ENCODE measurements at regions not wholly inside any gene's neighbourhood (a gene's known extent, or its start where the extent isn't known, plus 50 kb on each side); places are given as distances from the start of the nearest gene placed in this dataset.
"Not testable (repeated sequence)": the region's sequence is repeated elsewhere in the genome, so short reads cannot be mapped to it uniquely, and the experiment has no call there.

GRCh38 chr11:64428693-64429092 is 69.7 kb downstream of the RPS6KA4 start:
- intact Hi-C loops (cut with micrococcal nuclease), result no loop called here
- Mint-ChIP-seq H3K27ac (no peak overlapping the region), H3K36me3 (ENCODE audit: low read depth) (no peaks in the 10 kb centered on the region), H3K4me1 (ENCODE audit: low read depth) (no peaks in the 10 kb centered on the region), H3K9me3 (peaks cover 9% of the 10 kb centered on the region), H3K27me3 (peaks cover 2% of the 10 kb centered on the region), H3K4me3 (no peak overlapping the region)

GRCh38 chr11:64429970-64430369 is 71.0 kb downstream of the RPS6KA4 start:
- H3K4me3 Mint-ChIP-seq, result no peak overlapping the region
- no peak overlapping the region for H3K27ac Mint-ChIP-seq
- H3K4me1 Mint-ChIP-seq (ENCODE audit: low read depth), result no peaks in the 10 kb centered on the region
- no peaks in the 10 kb centered on the region for H3K36me3 Mint-ChIP-seq (ENCODE audit: low read depth)
- peaks cover 2% of the 10 kb centered on the region for H3K27me3 Mint-ChIP-seq
- H3K9me3 Mint-ChIP-seq, result peaks cover 9% of the 10 kb centered on the region
- intact Hi-C loops (cut with micrococcal nuclease), result no loop called here

GRCh38 chr11:64430645-64431044 is 71.7 kb downstream of the RPS6KA4 start:
- peaks cover 2% of the 10 kb centered on the region for H3K27me3 Mint-ChIP-seq
- intact Hi-C loops (cut with micrococcal nuclease), result no loop called here
- peaks cover 9% of the 10 kb centered on the region for H3K9me3 Mint-ChIP-seq
- H3K36me3 Mint-ChIP-seq (ENCODE audit: low read depth), result no peaks in the 10 kb centered on the region
- no peak overlapping the region for H3K4me3 Mint-ChIP-seq
- H3K27ac Mint-ChIP-seq, result no peak overlapping the region
- H3K4me1 Mint-ChIP-seq (ENCODE audit: low read depth), result no peaks in the 10 kb centered on the region

GRCh38 chr11:64436000-64436399 is 77.0 kb downstream of the RPS6KA4 start:
- intact Hi-C loops (cut with micrococcal nuclease), result no loop called here
- Mint-ChIP-seq H3K27ac (no peak overlapping the region), H3K27me3 (peaks cover 18% of the 10 kb centered on the region), H3K9me3 (peaks cover 9% of the 10 kb centered on the region), H3K4me1 (ENCODE audit: low read depth) (peaks cover 33% of the 10 kb centered on the region), H3K36me3 (ENCODE audit: low read depth) (no peaks in the 10 kb centered on the region), H3K4me3 (no peak overlapping the region)

GRCh38 chr11:64437426-64437825 is 78.5 kb downstream of the RPS6KA4 start:
- H3K9me3 Mint-ChIP-seq, result peaks cover 2% of the 10 kb centered on the region
- intact Hi-C loops (cut with micrococcal nuclease), result no loop called here

GRCh38 chr11:64438986-64439771 is 80.2 kb downstream of the RPS6KA4 start:
- Mint-ChIP-seq H3K27me3 (peaks cover 18% of the 10 kb centered on the region), H3K27ac (no peak overlapping the region), H3K4me3 (no peak overlapping the region), H3K36me3 (ENCODE audit: low read depth) (no peaks in the 10 kb centered on the region), H3K4me1 (ENCODE audit: low read depth) (peaks cover 65% of the 10 kb centered on the region), H3K9me3 (no peaks in the 10 kb centered on the region)
- intact Hi-C loops (cut with micrococcal nuclease), result no loop called here

More at GRCh38 chr11:64437426-64437825, 78.5 kb downstream of the RPS6KA4 start:
- H3K4me1 Mint-ChIP-seq (ENCODE audit: low read depth), result peaks cover 47% of the 10 kb centered on the region
- H3K36me3 Mint-ChIP-seq (ENCODE audit: low read depth), result no peaks in the 10 kb centered on the region
- H3K27ac Mint-ChIP-seq, result peak overlapping the region; percentile 12
- peaks cover 18% of the 10 kb centered on the region for H3K27me3 Mint-ChIP-seq
- H3K4me3 Mint-ChIP-seq, result no peak overlapping the region

- H3K36me3 Mint-ChIP-seq (ENCODE audit: low read depth); H3K9me3 Mint-ChIP-seq; H3K4me3 Mint-ChIP-seq; H3K27ac Mint-ChIP-seq; intact Hi-C loops (cut with micrococcal nuclease): not testable (repeated sequence)
- H3K27me3 Mint-ChIP-seq, result peaks cover 18% of the 10 kb centered on the region
- peaks cover 72% of the 10 kb centered on the region for H3K4me1 Mint-ChIP-seq (ENCODE audit: low read depth)
Measured at GRCh38 chr11:64439772-64440491, 81.0 kb downstream of the RPS6KA4 start.

GRCh38 chr11:64441127-64441526 is 82.2 kb downstream of the RPS6KA4 start:
- H3K9me3 Mint-ChIP-seq, result no peaks in the 10 kb centered on the region
- no peak overlapping the region for H3K27ac Mint-ChIP-seq
- no peak overlapping the region for H3K4me3 Mint-ChIP-seq
- H3K4me1 Mint-ChIP-seq (ENCODE audit: low read depth), result peaks cover 79% of the 10 kb centered on the region
- intact Hi-C loops (cut with micrococcal nuclease), result no loop called here
- H3K36me3 Mint-ChIP-seq (ENCODE audit: low read depth), result no peaks in the 10 kb centered on the region
- H3K27me3 Mint-ChIP-seq, result peaks cover 18% of the 10 kb centered on the region

GRCh38 chr11:64443001-64443400 is 84.0 kb downstream of the RPS6KA4 start:
- H3K27me3 Mint-ChIP-seq, result peaks cover 7% of the 10 kb centered on the region
- no peak overlapping the region for H3K4me3 Mint-ChIP-seq
- peaks cover 83% of the 10 kb centered on the region for H3K4me1 Mint-ChIP-seq (ENCODE audit: low read depth)
- H3K9me3 Mint-ChIP-seq, result no peaks in the 10 kb centered on the region
- intact Hi-C loops (cut with micrococcal nuclease), result no loop called here
- no peak overlapping the region for H3K27ac Mint-ChIP-seq
- H3K36me3 Mint-ChIP-seq (ENCODE audit: low read depth), result no peaks in the 10 kb centered on the region

GRCh38 chr11:64444838-64445441 is 86.0 kb downstream of the RPS6KA4 start:
- no peak overlapping the region for H3K27ac Mint-ChIP-seq
- peaks cover 3% of the 10 kb centered on the region for H3K27me3 Mint-ChIP-seq
- intact Hi-C loops (cut with micrococcal nuclease), result loop anchor here (5.0 kb wide), 2 partner anchors 33 to 83 kb away; no protein-coding TSS in a partner anchor
- no peaks in the 10 kb centered on the region for H3K36me3 Mint-ChIP-seq (ENCODE audit: low read depth)
- H3K9me3 Mint-ChIP-seq, result no peaks in the 10 kb centered on the region
- peaks cover 88% of the 10 kb centered on the region for H3K4me1 Mint-ChIP-seq (ENCODE audit: low read depth)
- H3K4me3 Mint-ChIP-seq, result no peak overlapping the region

GRCh38 chr11:64445651-64446050 is 86.7 kb downstream of the RPS6KA4 start:
- H3K9me3 Mint-ChIP-seq, result no peaks in the 10 kb centered on the region
- intact Hi-C loops (cut with micrococcal nuclease), result loop anchor here (5.0 kb wide), 2 partner anchors 33 to 83 kb away; no protein-coding TSS in a partner anchor

GRCh38 chr11:64447831-64448598 is 89.1 kb downstream of the RPS6KA4 start:
- H3K4me1 Mint-ChIP-seq (ENCODE audit: low read depth), result peaks cover 69% of the 10 kb centered on the region
- no peaks in the 10 kb centered on the region for H3K36me3 Mint-ChIP-seq (ENCODE audit: low read depth)
- peak overlapping the region; percentile 93 for H3K27ac Mint-ChIP-seq
- intact Hi-C loops (cut with micrococcal nuclease), result loop anchor here (1.0 to 5.0 kb wide), 3 partner anchors 36 to 86 kb away; no protein-coding TSS in a partner anchor
- no peaks in the 10 kb centered on the region for H3K9me3 Mint-ChIP-seq
- H3K27me3 Mint-ChIP-seq, result no peaks in the 10 kb centered on the region
- H3K4me3 Mint-ChIP-seq, result peak overlapping the region; percentile 77

More at GRCh38 chr11:64445651-64446050, 86.7 kb downstream of the RPS6KA4 start:
- Mint-ChIP-seq H3K4me3 (no peak overlapping the region), H3K36me3 (ENCODE audit: low read depth) (no peaks in the 10 kb centered on the region), H3K27me3 (peaks cover 1% of the 10 kb centered on the region), H3K4me1 (ENCODE audit: low read depth) (peaks cover 87% of the 10 kb centered on the region), H3K27ac (no peak overlapping the region)

GRCh38 chr11:64448599-64449380 is 89.8 kb downstream of the RPS6KA4 start:
- H3K27ac Mint-ChIP-seq, result peak overlapping the region; percentile 93
- intact Hi-C loops (cut with micrococcal nuclease), result loop anchor here (1.0 to 5.0 kb wide), 3 partner anchors 36 to 86 kb away; no protein-coding TSS in a partner anchor
- peak overlapping the region; percentile 77 for H3K4me3 Mint-ChIP-seq
- no peaks in the 10 kb centered on the region for H3K27me3 Mint-ChIP-seq
- H3K9me3 Mint-ChIP-seq, result no peaks in the 10 kb centered on the region
- H3K4me1 Mint-ChIP-seq (ENCODE audit: low read depth), result peaks cover 61% of the 10 kb centered on the region
- H3K36me3 Mint-ChIP-seq (ENCODE audit: low read depth), result no peaks in the 10 kb centered on the region
